Liver (tissue), 8 donors: ENCODE measurements at regions not wholly inside any gene's neighbourhood (a gene's known extent, or its start where the extent isn't known, plus 50 kb on each side); places are given as distances from the start of the nearest gene placed in this dataset.

Experiments used
- DNase-seq: peaks from one replicate; pipeline ENCODE4 v3.0.0-alpha.2; 2017; ENCODE audit warnings: low spot score
- H3K27ac ChIP-seq, 2 donors: one replicate each; pipeline ENCODE4 v1.7.0; 2013; ENCODE audit warnings: inconsistent platforms in 2 of 2, low read length in 2 of 2, control low read depth in 1 of 2, low read depth in 1 of 2, mild to moderate bottlenecking in 1 of 2
- H3K27me3 ChIP-seq, 4 donors: one replicate each; pipeline versions ENCODE4 v1.6.1 to v1.7.0; 2013; ENCODE audit warnings: low read length in 3 of 4, inconsistent platforms in 1 of 4, mild to moderate bottlenecking in 1 of 4, moderate library complexity in 1 of 4; ENCODE audit not compliant: control insufficient read depth in 4 of 4, insufficient read depth in 4 of 4
- H3K36me3 ChIP-seq, 4 donors: one replicate each; pipeline versions ENCODE4 v1.6.1 to v1.7.0; 2013; ENCODE audit warnings: low read length in 3 of 4, mild to moderate bottlenecking in 3 of 4, low read depth in 1 of 4, moderate library complexity in 1 of 4; ENCODE audit not compliant: control insufficient read depth in 4 of 4, insufficient read depth in 3 of 4
- H3K4me1 ChIP-seq, 4 donors: one replicate each; pipeline versions ENCODE4 v1.6.1 to v1.7.0; 2013; ENCODE audit warnings: low read length in 3 of 4, mild to moderate bottlenecking in 3 of 4, moderate library complexity in 1 of 4; ENCODE audit not compliant: control insufficient read depth in 4 of 4, insufficient read depth in 4 of 4
- H3K4me3 ChIP-seq, 3 donors: one replicate each; pipeline versions ENCODE4 v1.6.1 to v1.7.0; 2013; ENCODE audit warnings: low read length in 3 of 3, control low read depth in 1 of 3, low read depth in 1 of 3, mild to moderate bottlenecking in 1 of 3
- H3K9ac ChIP-seq, 2 donors: one replicate each; pipeline ENCODE4 v1.7.0; 2013; ENCODE audit warnings: low read length in 2 of 2, mild to moderate bottlenecking in 2 of 2, moderate library complexity in 2 of 2, control low read depth in 1 of 2, low read depth in 1 of 2
- H3K9me3 ChIP-seq, 4 donors: one replicate each; pipeline versions ENCODE4 v1.6.1 to v1.7.0; 2013; ENCODE audit warnings: low read length in 3 of 4; ENCODE audit not compliant: control insufficient read depth in 4 of 4
- ATF3 ChIP-seq: IDR thresholded peaks from 2 replicates; pipeline ENCODE4 v1.6.1; 2016; ENCODE audit warnings: antibody characterized with exemption
- CTCF ChIP-seq: fragments of 150-350 bp; IDR thresholded peaks from 2 replicates; pipeline ENCODE4 v1.5.1; 2017; ENCODE audit warnings: improper control_type of control experiment, low read depth, low read length; ENCODE audit not compliant: missing input control
- EGR1 ChIP-seq, 2 donors: IDR thresholded peaks; 2 replicates each; pipeline ENCODE4 v1.6.1; 2016 to 2018; ENCODE audit warnings: antibody characterized with exemption in 2 of 2, low read depth in 2 of 2
- FOXA1 ChIP-seq: IDR thresholded peaks from 2 replicates; pipeline ENCODE4 v1.6.1; 2016; ENCODE audit warnings: antibody characterized with exemption
- GABPA ChIP-seq, 2 donors: IDR thresholded peaks in 1 of 2; conservative IDR thresholded peaks in 1 of 2; 2 replicates each; pipeline ENCODE4 v1.6.1; 2016; ENCODE audit warnings: antibody characterized with exemption in 2 of 2, mild to moderate bottlenecking in 1 of 2, moderate library complexity in 1 of 2
- HNF4A ChIP-seq, 2 donors: conservative IDR thresholded peaks; 2 replicates each; pipeline ENCODE4 v1.6.1; 2016; ENCODE audit warnings: antibody characterized with exemption in 2 of 2, mild to moderate bottlenecking in 2 of 2
- HNF4G ChIP-seq: IDR thresholded peaks from 2 replicates; pipeline ENCODE4 v1.6.1; 2016; ENCODE audit warnings: antibody characterized with exemption
- JUND ChIP-seq, 2 donors: IDR thresholded peaks; 2 replicates each; pipeline ENCODE4 v1.6.1; 2016; ENCODE audit warnings: antibody characterized with exemption in 2 of 2
- NR2F2 ChIP-seq: IDR thresholded peaks from 2 replicates; pipeline ENCODE4 v1.6.1; 2016; ENCODE audit warnings: antibody characterized with exemption
- RXRA ChIP-seq, 2 donors: IDR thresholded peaks; 2 replicates each; pipeline ENCODE4 v1.6.1; 2017 to 2018; ENCODE audit warnings: antibody characterized with exemption in 2 of 2, mild to moderate bottlenecking in 1 of 2
- SP1 ChIP-seq: IDR thresholded peaks from 2 replicates; pipeline ENCODE4 v1.6.1; 2018; ENCODE audit warnings: antibody characterized with exemption, mild to moderate bottlenecking
- YY1 ChIP-seq: IDR thresholded peaks from 2 replicates; pipeline ENCODE4 v1.6.1; 2016; ENCODE audit warnings: antibody characterized with exemption, mild to moderate bottlenecking
- WGBS: extraction: QIAGEN DNeasy Blood & Tissue Kit; methylation state at CpG from one replicate; pipeline ENCODE4 v1.1.7; 2013; 5-methylcytosine and 5-hydroxymethylcytosine counted together
- TF ChIP-seq, protein P1 (sequence below): IDR thresholded peaks from 2 replicates; pipeline ENCODE4 v1.6.1; 2016; ENCODE audit warnings: antibody characterized with exemption
- TF ChIP-seq, protein P2 (sequence below): IDR thresholded peaks from 2 replicates; pipeline ENCODE4 v1.6.1; 2016; ENCODE audit warnings: antibody characterized with exemption, mild to moderate bottlenecking
- donor health status: healthy.
- donor health status: healthy.
- donor health status: healthy.
- donor health status: healthy.
- donor health status: healthy.

GRCh38 chr2:220279840-220280239 lies 652.4 kb downstream of the SLC4A3 start (continued):
- no peak for TF ChIP-seq ATF3
- TF ChIP-seq RXRA (IDR thresholded peaks at IDR 0.05), result no peak
- TF ChIP-seq, protein P1, sequence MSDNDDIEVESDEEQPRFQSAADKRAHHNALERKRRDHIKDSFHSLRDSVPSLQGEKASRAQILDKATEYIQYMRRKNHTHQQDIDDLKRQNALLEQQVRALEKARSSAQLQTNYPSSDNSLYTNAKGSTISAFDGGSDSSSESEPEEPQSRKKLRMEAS, result no peak
- no peak for TF ChIP-seq YY1

- 89% methylated on average over 4 of the region's 4 CpGs for WGBS
- no peak for TF ChIP-seq HNF4G
- no peak for TF ChIP-seq CTCF
- TF ChIP-seq SP1, result no peak
- Histone ChIP-seq H3K9ac (no peak overlapping the region), H3K27ac (no peak overlapping the region), H3K4me1 (peaks cover 4 to 15% (median 9%) of the 10 kb centered on the region in 4 donors), H3K9me3 (no peaks in the 10 kb centered on the region), H3K4me3 (no peak overlapping the region), H3K27me3 (no peaks in the 10 kb centered on the region), H3K36me3 (no peaks in the 10 kb centered on the region)
- no peak for DNase-seq
These were observed 653.3 kb downstream of the SLC4A3 start for GRCh38 chr2:220280736-220281135.

DNA sequence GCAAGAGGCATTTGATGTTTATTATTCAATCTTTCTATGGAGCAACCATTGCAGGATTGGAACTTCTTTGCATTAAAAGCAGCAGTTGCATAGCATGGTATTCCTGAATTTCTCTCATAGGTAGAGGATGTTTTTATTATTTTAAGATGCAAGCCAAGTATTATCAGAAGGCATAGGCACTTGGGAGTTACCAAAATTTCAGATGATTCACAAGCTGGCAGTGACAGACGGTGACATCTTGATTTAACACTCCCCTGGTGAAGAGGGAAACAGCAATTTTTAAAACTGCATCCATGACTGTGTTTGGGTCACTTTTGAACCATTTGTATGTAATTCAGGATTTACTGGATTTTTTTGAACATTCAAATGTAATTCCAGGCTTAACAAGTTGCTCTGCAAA lies 654.3 kb downstream of the SLC4A3 start:
- Histone ChIP-seq H3K27ac (no peak overlapping the region), H3K36me3 (no peaks in the 10 kb centered on the region), H3K4me3 (no peak overlapping the region), H3K4me1 (peaks cover under 1 to 15% (median 9%) of the 10 kb centered on the region in 4 donors), H3K9ac (no peak overlapping the region), H3K27me3 (no peaks in the 10 kb centered on the region), H3K9me3 (no peaks in the 10 kb centered on the region)
- no peak for DNase-seq
- WGBS, result 89% methylated on average over 1 of the region's 1 CpG
- TF ChIP-seq JUND (IDR thresholded peaks at IDR 0.05) (no peak), EGR1 (IDR thresholded peaks at IDR 0.05; ENCODE audit: low read depth in 2 of 2) (no peak), HNF4G (no peak), CTCF (no peak), ATF3 (no peak), FOXA1 (no peak), YY1 (no peak), HNF4A (conservative IDR thresholded peaks at IDR 0.05) (no peak), NR2F2 (no peak), GABPA (IDR thresholded peaks at IDR 0.05 in 1 of 2, conservative IDR thresholded peaks at IDR 0.05 in 1 of 2) (no peak)
- TF ChIP-seq, protein P2, sequence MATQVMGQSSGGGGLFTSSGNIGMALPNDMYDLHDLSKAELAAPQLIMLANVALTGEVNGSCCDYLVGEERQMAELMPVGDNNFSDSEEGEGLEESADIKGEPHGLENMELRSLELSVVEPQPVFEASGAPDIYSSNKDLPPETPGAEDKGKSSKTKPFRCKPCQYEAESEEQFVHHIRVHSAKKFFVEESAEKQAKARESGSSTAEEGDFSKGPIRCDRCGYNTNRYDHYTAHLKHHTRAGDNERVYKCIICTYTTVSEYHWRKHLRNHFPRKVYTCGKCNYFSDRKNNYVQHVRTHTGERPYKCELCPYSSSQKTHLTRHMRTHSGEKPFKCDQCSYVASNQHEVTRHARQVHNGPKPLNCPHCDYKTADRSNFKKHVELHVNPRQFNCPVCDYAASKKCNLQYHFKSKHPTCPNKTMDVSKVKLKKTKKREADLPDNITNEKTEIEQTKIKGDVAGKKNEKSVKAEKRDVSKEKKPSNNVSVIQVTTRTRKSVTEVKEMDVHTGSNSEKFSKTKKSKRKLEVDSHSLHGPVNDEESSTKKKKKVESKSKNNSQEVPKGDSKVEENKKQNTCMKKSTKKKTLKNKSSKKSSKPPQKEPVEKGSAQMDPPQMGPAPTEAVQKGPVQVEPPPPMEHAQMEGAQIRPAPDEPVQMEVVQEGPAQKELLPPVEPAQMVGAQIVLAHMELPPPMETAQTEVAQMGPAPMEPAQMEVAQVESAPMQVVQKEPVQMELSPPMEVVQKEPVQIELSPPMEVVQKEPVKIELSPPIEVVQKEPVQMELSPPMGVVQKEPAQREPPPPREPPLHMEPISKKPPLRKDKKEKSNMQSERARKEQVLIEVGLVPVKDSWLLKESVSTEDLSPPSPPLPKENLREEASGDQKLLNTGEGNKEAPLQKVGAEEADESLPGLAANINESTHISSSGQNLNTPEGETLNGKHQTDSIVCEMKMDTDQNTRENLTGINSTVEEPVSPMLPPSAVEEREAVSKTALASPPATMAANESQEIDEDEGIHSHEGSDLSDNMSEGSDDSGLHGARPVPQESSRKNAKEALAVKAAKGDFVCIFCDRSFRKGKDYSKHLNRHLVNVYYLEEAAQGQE, result no peak
- TF ChIP-seq, protein P1, result no peak
